SW480 (cell line): ENCODE measurements at regions not wholly inside any gene's neighbourhood (a gene's known extent, or its start where the extent isn't known, plus 50 kb on each side); places are given as distances from the start of the nearest gene placed in this dataset.
A peak's percentile ranks its signal among the peaks of the same experiment; 100 is the strongest.
"Not testable (repeated sequence)": the region's sequence is repeated elsewhere in the genome, so short reads cannot be mapped to it uniquely, and the experiment has no call there.

Experiments
- DNase-seq: peaks from one replicate; pipeline ENCODE4 v3.0.0-alpha.2; 2016; ENCODE audit warnings: low spot score

GRCh38 chr17:72175787-72176515, 55.1 kb downstream of the SOX9 start:
- DNase-seq, result peak; percentile 7

- no peak for DNase-seq
These were observed 55.7 kb downstream of the SOX9 start for GRCh38 chr17:72176516-72176851.

- DNase-seq, result no peak
These were observed 56.3 kb downstream of the SOX9 start for GRCh38 chr17:72176951-72177660.

- no peak for DNase-seq
These were observed 56.9 kb downstream of the SOX9 start for GRCh38 chr17:72177738-72178137.

- no peak for DNase-seq
These were observed 61.6 kb downstream of the SOX9 start for GRCh38 chr17:72182371-72182873.

- DNase-seq, result no peak
These were observed 62.4 kb downstream of the SOX9 start for GRCh38 chr17:72183194-72183685.

GRCh38 chr17:72184805-72185204, 64.0 kb downstream of the SOX9 start:
- DNase-seq, result no peak

- DNase-seq, result no peak
These were observed 64.7 kb downstream of the SOX9 start for GRCh38 chr17:72185564-72185963.

GRCh38 chr17:72187556-72187955, 66.7 kb downstream of the SOX9 start:
- no peak for DNase-seq

GRCh38 chr17:72188801-72189200, 68.0 kb downstream of the SOX9 start:
- no peak for DNase-seq

- no peak for DNase-seq
These were observed 69.2 kb downstream of the SOX9 start for GRCh38 chr17:72189768-72190593.

- no peak for DNase-seq
These were observed 70.5 kb downstream of the SOX9 start for GRCh38 chr17:72191356-72191755.

GRCh38 chr17:72191921-72192799, 71.3 kb downstream of the SOX9 start:
- no peak for DNase-seq

- DNase-seq, result no peak
These were observed 72.0 kb downstream of the SOX9 start for GRCh38 chr17:72192800-72193192.

- no peak for DNase-seq
These were observed 72.7 kb downstream of the SOX9 start for GRCh38 chr17:72193391-72194106.

GRCh38 chr17:72194107-72194440, 73.3 kb downstream of the SOX9 start:
- DNase-seq, result not testable (repeated sequence)

- no peak for DNase-seq
These were observed 78.4 kb downstream of the SOX9 start for GRCh38 chr17:72199256-72199655.

GRCh38 chr17:72204742-72205141, 83.9 kb downstream of the SOX9 start:
- DNase-seq, result no peak

- DNase-seq, result no peak
These were observed 84.5 kb downstream of the SOX9 start for GRCh38 chr17:72205357-72205756.

- no peak for DNase-seq
These were observed 85.0 kb downstream of the SOX9 start for GRCh38 chr17:72205822-72206221.

- no peak for DNase-seq
These were observed 85.6 kb downstream of the SOX9 start for GRCh38 chr17:72206376-72206775.
